Activated naive CD4-positive, alpha-beta T cell treated with anti-CD3 and anti-CD28 coated beads, Interleukin-2, amount 50 U/mL, for 72 hours (primary cell): ENCODE measurements at regions not wholly inside any gene's neighbourhood (a gene's known extent, or its start where the extent isn't known, plus 50 kb on each side); places are given as distances from the start of the nearest gene placed in this dataset.
A peak's percentile ranks its signal among the peaks of the same experiment; 100 is the strongest.

Source experiments
- ATAC-seq, 2 donors: fragments of 150-1000 bp; cut with Tn5 transposase; 2 replicates each; pipeline ENCODE4 v1.10.0; 2021; ENCODE audit warnings: mild to moderate bottlenecking in 2 of 2, moderate library complexity in 2 of 2
- DNase-seq, 2 donors: peaks; one replicate each; pipeline ENCODE4 v3.0.0; 2021 to 2022; ENCODE audit warnings: low spot score in 2 of 2
- H3K27ac Mint-ChIP-seq, 2 donors: one replicate each; pipeline ENCODE4 v1.8.0; 2022; ENCODE audit warnings: mild to moderate bottlenecking in 2 of 2, mixed read lengths in 2 of 2
- H3K36me3 Mint-ChIP-seq, 2 donors: one replicate each; pipeline ENCODE4 v1.8.0; 2022; ENCODE audit warnings: mixed read lengths in 2 of 2
- H3K9me3 Mint-ChIP-seq, 2 donors: one replicate each; pipeline ENCODE4 v1.8.0; 2022; ENCODE audit warnings: mixed read lengths in 2 of 2

DNA sequence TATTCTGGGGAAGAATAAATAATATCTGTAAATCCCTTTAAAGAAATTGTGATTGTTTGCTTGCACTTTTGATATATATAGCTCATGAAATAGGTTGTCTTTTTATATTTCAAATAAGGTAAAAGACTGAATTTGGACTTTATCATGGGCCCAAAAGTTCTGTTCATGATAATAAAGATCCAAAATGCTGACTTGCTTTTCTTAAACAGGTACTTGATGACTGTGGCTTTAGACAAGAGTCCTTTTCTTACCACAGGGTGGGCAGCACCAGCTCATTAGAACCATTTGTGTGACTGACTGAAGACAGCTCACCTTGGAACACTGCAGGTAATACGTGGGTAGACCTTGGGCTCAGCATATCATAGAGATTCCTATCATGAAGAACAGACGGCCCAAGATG lies 432.6 kb downstream of the ETNK1 start:
- DNase-seq (no peak), ATAC-seq (no peak)
- no peaks in the 10 kb centered on the region for H3K36me3 Mint-ChIP-seq
- H3K9me3 Mint-ChIP-seq, result peaks cover 0 to 3% of the 10 kb centered on the region in 2 donors
- no peak overlapping the region for H3K27ac Mint-ChIP-seq

GRCh38 chr12:23060161-23060560 lies 435.2 kb downstream of the ETNK1 start:
- no peak for DNase-seq
- Mint-ChIP-seq H3K36me3 (no peaks in the 10 kb centered on the region), H3K27ac (no peak overlapping the region), H3K9me3 (peaks cover 0 to 7% of the 10 kb centered on the region in 2 donors)
- no peak for ATAC-seq

DNA sequence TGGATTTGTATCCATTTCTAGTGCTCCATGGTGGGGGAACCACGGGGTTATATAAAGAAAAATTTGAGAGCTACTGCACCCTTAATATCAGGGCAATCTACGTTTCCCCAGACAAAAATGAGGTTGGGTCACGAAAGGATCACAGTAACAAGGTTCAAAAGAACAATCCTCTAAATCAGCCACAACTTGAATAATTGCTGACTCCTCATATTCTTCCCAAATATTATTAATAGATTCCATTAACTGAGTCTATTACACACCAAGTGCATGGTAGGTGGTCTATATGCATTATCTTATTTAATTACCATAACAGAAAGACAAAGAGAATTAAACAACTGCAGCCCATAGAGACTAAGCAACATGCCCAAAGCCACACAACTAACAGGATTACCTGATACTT lies 438.2 kb downstream of the ETNK1 start:
- no peaks in the 10 kb centered on the region for H3K36me3 Mint-ChIP-seq
- DNase-seq (no peak), ATAC-seq (no peak)
- peaks cover 0 to 7% of the 10 kb centered on the region in 2 donors for H3K9me3 Mint-ChIP-seq
- no peak overlapping the region for H3K27ac Mint-ChIP-seq

DNA sequence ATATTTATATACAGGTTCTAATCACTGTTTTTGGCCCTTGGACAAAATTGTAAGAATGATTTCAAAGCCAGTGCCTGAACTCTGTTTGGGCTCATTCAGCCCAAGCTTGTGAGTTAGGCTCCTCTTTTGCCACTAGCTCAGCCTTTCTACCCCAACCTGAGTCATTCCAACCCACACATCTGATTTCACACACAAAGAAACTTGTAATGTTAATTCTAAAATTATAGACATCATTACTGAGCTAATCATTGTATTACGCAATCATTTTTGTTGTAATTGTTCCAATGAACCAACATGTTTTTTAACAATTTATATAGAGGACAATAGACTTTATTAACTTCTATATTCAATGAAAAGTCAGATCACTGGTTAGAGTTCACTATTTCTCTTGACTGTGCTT lies 441.1 kb downstream of the ETNK1 start:
- H3K27ac Mint-ChIP-seq, result no peak overlapping the region
- no peak for ATAC-seq
- no peak for DNase-seq
- H3K36me3 Mint-ChIP-seq, result no peaks in the 10 kb centered on the region
- H3K9me3 Mint-ChIP-seq, result peaks cover 4 to 12% of the 10 kb centered on the region in 2 donors

DNA sequence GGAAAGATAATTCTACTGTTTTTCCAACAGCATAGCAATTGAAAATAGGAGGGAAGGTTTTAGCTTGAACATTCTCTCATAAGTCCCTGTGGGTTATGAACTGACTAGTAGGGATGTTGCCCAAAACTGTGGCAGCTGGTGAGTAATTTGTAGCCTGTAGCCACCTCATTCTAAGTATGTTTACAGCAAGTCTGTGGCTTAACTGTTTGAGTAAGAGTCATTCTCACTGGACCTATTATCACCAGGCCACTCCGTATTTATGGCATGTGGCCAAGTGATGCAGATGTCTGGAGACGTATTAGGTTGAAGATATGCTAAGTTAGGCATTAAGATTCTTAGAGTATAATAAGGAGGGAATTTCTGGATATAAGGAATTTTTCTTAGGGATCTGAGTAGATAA lies 458.3 kb downstream of the ETNK1 start:
- H3K9me3 Mint-ChIP-seq, result peaks cover 11 to 15% of the 10 kb centered on the region in 2 donors
- ATAC-seq, result peak in 1 of 2 donors; percentile 38

DNA sequence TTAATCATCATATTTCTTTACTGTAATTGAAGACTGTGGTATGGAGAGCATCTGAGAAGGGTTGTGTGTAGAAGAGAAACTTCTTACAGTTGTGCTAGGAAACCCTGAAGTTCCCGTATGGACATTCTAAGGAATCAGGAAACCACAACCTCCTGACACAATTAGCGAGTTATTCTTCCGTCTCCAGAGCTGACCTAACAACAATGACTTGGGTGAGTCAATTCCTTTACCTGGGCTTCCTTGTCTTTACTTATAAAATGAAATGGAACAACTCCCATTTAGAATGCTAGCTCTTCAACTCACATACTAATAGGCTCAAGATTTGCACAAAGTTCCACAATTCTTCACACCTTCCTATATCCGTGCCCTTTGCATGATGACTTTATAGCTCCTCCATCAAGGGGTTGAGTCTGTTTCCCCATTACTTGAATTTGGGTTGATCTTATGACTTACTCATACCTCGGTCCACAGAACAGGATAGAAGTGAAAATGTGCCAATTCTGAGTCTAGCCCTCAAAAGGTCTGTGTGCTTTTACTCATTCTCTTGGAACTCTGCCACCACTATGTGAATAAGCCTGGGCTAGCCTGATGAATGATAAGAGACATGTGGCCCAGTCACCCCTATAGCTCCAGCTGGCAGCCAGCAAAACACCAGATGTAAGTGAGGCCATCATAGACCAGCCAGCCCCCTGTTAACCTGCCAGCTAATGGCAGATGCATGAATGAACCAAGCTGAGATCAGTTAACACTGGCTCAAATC lies 459.4 kb downstream of the ETNK1 start:
- DNase-seq (no peak), ATAC-seq (no peak)
- Mint-ChIP-seq H3K9me3 (peaks cover 11 to 15% of the 10 kb centered on the region in 2 donors), H3K36me3 (no peaks in the 10 kb centered on the region), H3K27ac (no peak overlapping the region)

More for the DNA sequence above, 458.3 kb downstream of the ETNK1 start:
- Mint-ChIP-seq H3K27ac (no peak overlapping the region), H3K36me3 (no peaks in the 10 kb centered on the region)
- DNase-seq, result no peak

GRCh38 chr12:23088594-23088993 lies 463.6 kb downstream of the ETNK1 start:
- Mint-ChIP-seq H3K36me3 (no peaks in the 10 kb centered on the region), H3K27ac (no peak overlapping the region), H3K9me3 (peaks cover 10 to 11% of the 10 kb centered on the region in 2 donors)
- DNase-seq, result no peak
- no peak for ATAC-seq

DNA sequence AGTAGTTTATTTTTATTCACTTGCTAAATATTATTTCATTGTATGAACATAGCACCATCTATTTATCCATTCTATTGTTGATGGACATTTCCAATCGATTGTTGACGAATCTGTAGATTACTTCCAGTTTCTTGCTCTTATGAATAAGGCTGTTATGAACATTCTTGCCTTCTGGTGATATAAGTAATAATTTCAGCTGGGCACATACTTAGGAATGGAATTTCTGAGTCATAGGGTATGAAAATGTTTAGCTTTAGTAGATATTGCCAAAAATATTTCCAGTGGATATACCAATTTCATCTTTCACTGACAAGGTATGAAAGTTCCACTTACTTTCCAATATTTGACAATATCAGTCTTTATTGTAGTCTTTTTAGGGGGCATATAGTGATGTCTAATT lies 468.5 kb downstream of the ETNK1 start:
- no peak overlapping the region for H3K27ac Mint-ChIP-seq
- H3K36me3 Mint-ChIP-seq, result no peaks in the 10 kb centered on the region
- H3K9me3 Mint-ChIP-seq, result peaks cover 0 to 6% of the 10 kb centered on the region in 2 donors
- ATAC-seq (no peak), DNase-seq (no peak)

DNA sequence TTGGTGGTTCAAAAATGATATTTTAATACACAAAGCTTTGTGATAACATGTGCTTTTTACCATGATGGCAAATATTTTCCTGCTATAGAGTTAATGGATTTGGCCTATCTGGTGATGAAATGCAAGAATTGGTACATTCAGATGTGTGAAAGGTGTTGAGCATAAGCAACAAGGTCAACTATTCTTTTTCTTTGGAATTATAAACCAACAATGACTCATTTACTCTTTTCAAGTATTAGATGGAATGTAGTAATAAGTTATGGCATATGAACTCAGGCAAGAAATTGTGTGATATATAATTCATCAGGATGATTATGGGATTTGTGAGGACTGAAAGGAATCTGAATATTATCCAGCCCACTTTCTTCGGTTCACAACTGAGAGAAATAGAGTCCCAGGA lies 471.4 kb downstream of the ETNK1 start:
- peaks cover 0 to 11% of the 10 kb centered on the region in 2 donors for H3K9me3 Mint-ChIP-seq
- H3K27ac Mint-ChIP-seq, result no peak overlapping the region
- ATAC-seq (no peak), DNase-seq (no peak)
- H3K36me3 Mint-ChIP-seq, result no peaks in the 10 kb centered on the region

DNA sequence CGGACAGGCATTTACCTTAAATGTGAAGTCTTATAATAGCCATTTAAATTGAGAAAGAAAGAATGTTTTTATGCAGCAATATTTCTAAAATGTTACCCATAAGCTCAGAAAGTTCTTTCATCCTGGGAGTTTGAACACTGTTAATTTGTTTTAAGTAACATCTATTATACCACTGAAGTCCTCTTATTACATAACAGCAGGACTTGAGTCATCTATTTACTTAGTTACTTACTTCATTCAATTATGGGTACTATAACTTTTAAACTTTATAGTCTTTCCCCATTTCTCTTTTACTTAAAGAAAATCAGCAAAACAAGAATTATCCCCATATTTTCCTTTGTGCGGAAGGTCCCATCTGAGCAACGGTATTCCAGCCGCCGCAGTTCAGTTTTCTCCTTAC lies 473.1 kb downstream of the ETNK1 start:
- peaks cover 0 to 6% of the 10 kb centered on the region in 2 donors for H3K9me3 Mint-ChIP-seq
- no peak overlapping the region for H3K27ac Mint-ChIP-seq
- DNase-seq (no peak), ATAC-seq (no peak)
- H3K36me3 Mint-ChIP-seq, result no peaks in the 10 kb centered on the region

- no peak for ATAC-seq
- Mint-ChIP-seq H3K9me3 (peaks cover 0 to 6% of the 10 kb centered on the region in 2 donors), H3K27ac (no peak overlapping the region), H3K36me3 (no peaks in the 10 kb centered on the region)
- no peak for DNase-seq
Measured at GRCh38 chr12:23098517-23098916, 473.5 kb downstream of the ETNK1 start.

GRCh38 chr12:23099104-23099503 lies 474.1 kb downstream of the ETNK1 start:
- no peak overlapping the region for H3K27ac Mint-ChIP-seq
- H3K9me3 Mint-ChIP-seq, result peaks cover 0 to 6% of the 10 kb centered on the region in 2 donors
- no peaks in the 10 kb centered on the region for H3K36me3 Mint-ChIP-seq
- no peak for ATAC-seq
- DNase-seq, result no peak

DNA sequence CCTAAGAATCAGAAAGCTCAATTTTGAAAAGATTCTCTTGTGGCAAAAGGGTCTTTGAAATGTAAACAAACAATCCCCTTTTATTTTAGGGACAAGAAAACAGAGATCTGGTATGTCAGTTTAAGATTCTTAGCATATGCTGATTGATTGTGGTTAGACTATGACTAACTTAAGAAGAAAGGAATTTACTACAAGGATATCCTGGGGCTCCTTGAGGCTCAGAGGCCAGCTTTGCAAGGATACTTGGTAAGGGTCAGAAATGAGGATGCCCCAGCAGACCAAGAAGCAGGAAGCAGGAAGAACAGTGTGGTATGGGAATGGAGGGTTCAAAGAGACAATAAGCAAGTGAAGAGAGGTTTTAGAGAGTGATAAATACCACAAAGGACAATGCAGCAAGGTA lies 474.6 kb downstream of the ETNK1 start:
- no peaks in the 10 kb centered on the region for H3K36me3 Mint-ChIP-seq
- H3K27ac Mint-ChIP-seq, result no peak overlapping the region
- ATAC-seq, result no peak
- H3K9me3 Mint-ChIP-seq, result peaks cover 0 to 6% of the 10 kb centered on the region in 2 donors
- no peak for DNase-seq

GRCh38 chr12:23108957-23109356 lies 484.0 kb downstream of the ETNK1 start:
- Mint-ChIP-seq H3K36me3 (no peaks in the 10 kb centered on the region), H3K9me3 (peaks cover 0 to 4% of the 10 kb centered on the region in 2 donors), H3K27ac (no peak overlapping the region)
- ATAC-seq (no peak), DNase-seq (no peak)

DNA sequence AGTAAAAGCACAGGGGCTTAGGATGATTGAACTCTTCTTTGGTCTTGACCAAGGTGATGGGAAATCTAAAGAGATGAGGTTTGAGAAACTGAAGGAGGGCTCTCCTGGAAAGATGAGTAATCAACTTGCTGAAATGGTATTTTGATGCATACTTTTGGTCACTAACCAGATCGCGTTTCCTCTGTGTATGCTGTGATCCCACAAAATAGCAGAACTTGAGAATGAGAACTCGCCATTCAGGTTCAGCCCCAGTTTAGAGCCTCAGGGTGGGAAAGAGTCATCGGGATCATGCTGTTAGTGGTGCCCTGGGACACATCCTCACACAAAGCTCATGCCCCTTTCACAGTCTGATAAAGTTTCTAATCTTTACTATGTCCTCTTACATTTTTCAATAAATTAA lies 488.8 kb downstream of the ETNK1 start:
- no peak for DNase-seq
- Mint-ChIP-seq H3K9me3 (peaks cover 0 to 4% of the 10 kb centered on the region in 2 donors), H3K36me3 (no peaks in the 10 kb centered on the region), H3K27ac (no peak overlapping the region)
- ATAC-seq, result no peak

DNA sequence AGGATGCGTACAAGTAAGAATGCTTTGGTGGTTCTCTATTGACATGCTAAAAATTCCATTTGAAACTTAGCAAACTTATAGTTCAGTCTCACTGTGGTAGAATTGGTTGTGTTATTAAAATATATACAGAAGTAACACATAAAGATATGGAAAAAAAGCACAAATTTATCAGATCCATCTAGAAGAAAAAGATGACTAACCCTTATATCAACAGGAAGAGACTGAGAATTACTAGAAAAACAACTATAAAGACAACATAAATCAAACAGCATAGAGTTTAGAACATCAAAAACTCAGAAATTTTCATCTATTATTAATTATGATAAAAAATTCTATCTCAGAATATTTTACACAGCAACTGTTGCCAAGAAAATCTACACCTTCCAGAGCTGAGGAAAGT lies 491.0 kb downstream of the ETNK1 start:
- ATAC-seq, result no peak
- H3K9me3 Mint-ChIP-seq, result peaks cover 0 to 4% of the 10 kb centered on the region in 2 donors
- no peak overlapping the region for H3K27ac Mint-ChIP-seq
- no peak for DNase-seq
- no peaks in the 10 kb centered on the region for H3K36me3 Mint-ChIP-seq

GRCh38 chr12:23126794-23127193 lies 501.8 kb downstream of the ETNK1 start:
- Mint-ChIP-seq H3K36me3 (no peaks in the 10 kb centered on the region), H3K9me3 (peaks cover 5% of the 10 kb centered on the region in 2 donors), H3K27ac (no peak overlapping the region)
- DNase-seq, result no peak
- no peak for ATAC-seq

- Mint-ChIP-seq H3K27ac (no peak overlapping the region), H3K9me3 (peaks cover 4 to 5% of the 10 kb centered on the region in 2 donors), H3K36me3 (no peaks in the 10 kb centered on the region)
- DNase-seq, result no peak
- ATAC-seq, result no peak
Measured at GRCh38 chr12:23127701-23128100, 502.7 kb downstream of the ETNK1 start.
